Fibroblast of skin of abdomen (primary cell): ENCODE measurements at regions not wholly inside any gene's neighbourhood (a gene's known extent, or its start where the extent isn't known, plus 50 kb on each side); places are given as distances from the start of the nearest gene placed in this dataset.
"Not testable (repeated sequence)": the region's sequence is repeated elsewhere in the genome, so short reads cannot be mapped to it uniquely, and the experiment has no call there.

ENCODE experiments used
- DNase-seq: peaks from one replicate; pipeline ENCODE4 v3.0.0-alpha.2; 2013

GRCh38 chr6:91271807-91272206 is 684.9 kb upstream of the MAP3K7 start:
- DNase-seq = no peak

GRCh38 chr6:91268941-91269340 is 682.1 kb upstream of the MAP3K7 start:
- DNase-seq = peak; percentile 49

GRCh38 chr6:91267246-91267645 is 680.4 kb upstream of the MAP3K7 start:
- DNase-seq = no peak

- DNase-seq = no peak
Observed at GRCh38 chr6:91266156-91266555, 679.3 kb upstream of the MAP3K7 start.

GRCh38 chr6:91243436-91243835 is 656.6 kb upstream of the MAP3K7 start:
- DNase-seq = no peak

GRCh38 chr6:91242614-91242949 is 655.7 kb upstream of the MAP3K7 start:
- no peak for DNase-seq

GRCh38 chr6:91241946-91242613 is 655.2 kb upstream of the MAP3K7 start:
- no peak for DNase-seq

GRCh38 chr6:91240878-91241603 is 654.2 kb upstream of the MAP3K7 start:
- DNase-seq = no peak

GRCh38 chr6:91221072-91221720 is 634.3 kb upstream of the MAP3K7 start:
- DNase-seq = no peak

- DNase-seq = no peak
Observed at GRCh38 chr6:91213229-91213901, 626.5 kb upstream of the MAP3K7 start.

- DNase-seq = peak; percentile 31
Observed at GRCh38 chr6:91198588-91199255, 611.9 kb upstream of the MAP3K7 start.

- no peak for DNase-seq
Observed at GRCh38 chr6:91196729-91197128, 609.9 kb upstream of the MAP3K7 start.

- DNase-seq = no peak
Observed at GRCh38 chr6:91193446-91193845, 606.6 kb upstream of the MAP3K7 start.

GRCh38 chr6:91190041-91190440 is 603.2 kb upstream of the MAP3K7 start:
- not testable (repeated sequence) for DNase-seq

GRCh38 chr6:91185072-91185471 is 598.2 kb upstream of the MAP3K7 start:
- DNase-seq = peak; percentile 35

- no peak for DNase-seq
Observed at GRCh38 chr6:91181416-91181815, 594.5 kb upstream of the MAP3K7 start.

- DNase-seq = no peak
Observed at GRCh38 chr6:91173651-91174050, 586.8 kb upstream of the MAP3K7 start.

GRCh38 chr6:91173186-91173585 is 586.3 kb upstream of the MAP3K7 start:
- DNase-seq = no peak

GRCh38 chr6:91171754-91172462 is 585.0 kb upstream of the MAP3K7 start:
- no peak for DNase-seq

- no peak for DNase-seq
Observed at GRCh38 chr6:91167846-91168245, 581.0 kb upstream of the MAP3K7 start.

- DNase-seq = peak; percentile 60
Observed at GRCh38 chr6:91166271-91167046, 579.6 kb upstream of the MAP3K7 start.
